Activated CD4-positive, alpha-beta T cell treated with anti-CD3 and anti-CD28 coated beads for 36 hours (primary cell): ENCODE measurements at regions not wholly inside any gene's neighbourhood (a gene's known extent, or its start where the extent isn't known, plus 50 kb on each side); places are given as distances from the start of the nearest gene placed in this dataset.

Experiments
- ATAC-seq: fragments of 200-7000 bp; cut with Tn5 transposase; one replicate; pipeline ENCODE4 v1.10.0; 2021; ENCODE audit warnings: mild to moderate bottlenecking, moderate library complexity
- CTCF ChIA-PET: fragments of 350-600 bp; sonication (Branson Sonifier 250); formaldehyde crosslinking; loops from one replicate; lab custom pipeline; 2021; ENCODE audit warnings: antibody characterized with exemption; lab: Charles Lee
- POLR2A ChIA-PET: fragments of 350-600 bp; sonication (Branson Sonifier 250); formaldehyde crosslinking; loops from one replicate; lab custom pipeline; 2021; ENCODE audit warnings: antibody characterized with exemption, inconsistent platforms; lab: Charles Lee
- DNase-seq: peaks from one replicate; pipeline ENCODE4 v3.0.0-alpha.2; 2020
- H3K27ac Mint-ChIP-seq: one replicate; pipeline ENCODE4 v1.8.0; 2021; ENCODE audit warnings: mixed read lengths
- H3K27me3 Mint-ChIP-seq: one replicate; pipeline ENCODE4 v1.8.0; 2021; ENCODE audit warnings: mixed read lengths
- H3K36me3 Mint-ChIP-seq: one replicate; pipeline ENCODE4 v1.8.0; 2021; ENCODE audit warnings: low read depth, mixed read lengths
- H3K4me1 Mint-ChIP-seq: one replicate; pipeline ENCODE4 v1.8.0; 2021; ENCODE audit warnings: mixed read lengths
- H3K4me3 Mint-ChIP-seq: one replicate; pipeline ENCODE4 v1.8.0; 2021; ENCODE audit warnings: mild to moderate bottlenecking, moderate library complexity, mixed read lengths
- H3K9me3 Mint-ChIP-seq: one replicate; pipeline ENCODE4 v1.8.0; 2021; ENCODE audit warnings: low read depth, mixed read lengths
- intact Hi-C, 2 experiments: fragments of 100-400 bp; cut with DNase I in 1 of 2; cut with micrococcal nuclease in 1 of 2; formaldehyde crosslinking; loops; one replicate each; pipeline versions ENCODE4 v1.14.2 to v1.15.1; 2022 to 2024; cut with DNase I, micrococcal nuclease

GRCh38 chr7:86262781-86263180 lies 380.9 kb upstream of the GRM3 start:
- CTCF ChIA-PET: no interaction called here
- Mint-ChIP-seq H3K36me3 (no peaks in the 10 kb centered on the region), H3K27ac (no peak overlapping the region), H3K27me3 (no peaks in the 10 kb centered on the region), H3K9me3 (peaks cover 15% of the 10 kb centered on the region), H3K4me3 (no peak overlapping the region), H3K4me1 (no peaks in the 10 kb centered on the region)
- no peak for ATAC-seq
- intact Hi-C loops: no loop called here
- no peak for DNase-seq
- POLR2A ChIA-PET: no interaction called here

DNA sequence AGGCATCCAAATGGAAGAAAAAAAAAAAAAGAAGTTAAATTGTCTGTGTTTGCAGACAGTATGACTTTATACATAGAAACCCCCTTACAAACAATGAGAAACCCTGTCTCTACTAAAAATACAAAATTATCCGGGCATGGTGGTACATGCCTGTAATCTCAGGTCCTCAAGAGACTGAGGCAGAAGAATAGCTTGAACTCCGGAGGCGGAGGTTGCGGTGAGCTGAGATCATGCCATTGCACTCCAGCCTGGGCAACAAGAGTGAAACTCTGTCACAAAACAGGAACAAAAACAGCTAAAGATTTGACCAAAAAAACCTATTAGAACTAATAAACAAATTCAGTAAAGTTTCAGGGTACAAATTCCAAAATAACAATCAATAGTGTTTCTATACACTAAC lies 385.8 kb upstream of the GRM3 start:
- CTCF ChIA-PET: no interaction called here
- ATAC-seq (no peak), DNase-seq (no peak)
- POLR2A ChIA-PET: no interaction called here
- intact Hi-C loops: no loop called here
- H3K4me3 Mint-ChIP-seq: no peak overlapping the region
- no peaks in the 10 kb centered on the region for H3K4me1 Mint-ChIP-seq
- H3K27me3 Mint-ChIP-seq: no peaks in the 10 kb centered on the region
- H3K27ac Mint-ChIP-seq: no peak overlapping the region
- peaks cover 16% of the 10 kb centered on the region for H3K9me3 Mint-ChIP-seq
- H3K36me3 Mint-ChIP-seq: no peaks in the 10 kb centered on the region

GRCh38 chr7:86252406-86252805 lies 391.3 kb upstream of the GRM3 start:
- H3K9me3 Mint-ChIP-seq: peaks cover 16% of the 10 kb centered on the region

GRCh38 chr7:86248977-86249376 lies 394.7 kb upstream of the GRM3 start:
- CTCF ChIA-PET: no interaction called here
- POLR2A ChIA-PET: no interaction called here
- Mint-ChIP-seq H3K4me1 (no peaks in the 10 kb centered on the region), H3K27ac (no peak overlapping the region), H3K36me3 (no peaks in the 10 kb centered on the region), H3K9me3 (peaks cover 16% of the 10 kb centered on the region), H3K4me3 (no peak overlapping the region), H3K27me3 (no peaks in the 10 kb centered on the region)
- no peak for ATAC-seq
- intact Hi-C loops: no loop called here
- no peak for DNase-seq

More at GRCh38 chr7:86252406-86252805, 391.3 kb upstream of the GRM3 start:
- Mint-ChIP-seq H3K4me3 (no peak overlapping the region), H3K27me3 (no peaks in the 10 kb centered on the region), H3K36me3 (no peaks in the 10 kb centered on the region), H3K27ac (no peak overlapping the region), H3K4me1 (no peaks in the 10 kb centered on the region)
- intact Hi-C loops: no loop called here
- DNase-seq (no peak), ATAC-seq (no peak)
- ChIA-PET CTCF (no interaction called here), POLR2A (no interaction called here)

DNA sequence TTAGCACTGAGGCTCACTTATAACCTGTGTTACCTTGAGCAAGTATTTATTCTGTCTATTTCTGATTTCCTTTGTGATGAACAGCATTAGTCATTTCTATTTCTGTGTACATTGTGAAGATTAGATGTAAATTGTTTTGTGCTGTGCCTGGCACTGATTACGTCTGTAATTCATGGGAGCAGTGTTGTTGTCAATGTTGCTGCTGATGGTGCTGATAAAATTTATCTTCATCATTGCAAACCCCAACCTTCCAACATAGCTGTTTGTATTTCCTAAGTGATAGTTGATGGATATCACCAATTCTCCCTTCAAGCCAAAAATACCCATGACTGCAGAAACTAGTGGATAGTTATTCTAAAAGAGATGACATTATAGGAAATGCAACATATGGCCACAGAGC lies 400.5 kb upstream of the GRM3 start:
- POLR2A ChIA-PET: no interaction called here
- CTCF ChIA-PET: no interaction called here
- Mint-ChIP-seq H3K4me1 (no peaks in the 10 kb centered on the region), H3K27ac (no peak overlapping the region), H3K27me3 (no peaks in the 10 kb centered on the region), H3K36me3 (no peaks in the 10 kb centered on the region), H3K9me3 (peaks cover 7% of the 10 kb centered on the region), H3K4me3 (no peak overlapping the region)
- ATAC-seq: no peak
- no peak for DNase-seq
- intact Hi-C loops: no loop called here

GRCh38 chr7:86226191-86226590 lies 417.5 kb upstream of the GRM3 start:
- Mint-ChIP-seq H3K27me3 (no peaks in the 10 kb centered on the region), H3K9me3 (peaks cover 35% of the 10 kb centered on the region), H3K36me3 (no peaks in the 10 kb centered on the region), H3K27ac (no peak overlapping the region), H3K4me1 (no peaks in the 10 kb centered on the region), H3K4me3 (no peak overlapping the region)
- no peak for DNase-seq
- ChIA-PET POLR2A (no interaction called here), CTCF (no interaction called here)
- intact Hi-C loops: no loop called here
- no peak for ATAC-seq

DNA sequence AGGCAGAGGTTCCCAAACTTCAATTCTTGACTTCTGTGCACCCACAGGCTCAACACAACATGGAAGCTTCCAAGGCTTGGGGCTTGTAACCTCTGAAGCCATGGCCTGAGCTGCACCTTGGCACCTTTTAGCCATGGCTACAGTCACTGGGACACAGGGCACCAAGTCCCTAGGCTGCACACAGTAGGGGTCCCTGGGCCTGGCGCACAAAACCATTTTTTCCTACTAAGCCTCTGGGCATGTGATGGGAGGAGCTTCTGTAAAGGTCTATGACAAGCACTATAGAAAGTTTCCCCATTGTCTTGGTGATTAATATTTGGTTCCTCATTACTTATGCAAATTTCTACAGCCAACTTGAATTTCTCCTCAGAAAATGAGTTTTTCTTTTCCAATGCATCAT lies 420.9 kb upstream of the GRM3 start:
- ATAC-seq (no peak), DNase-seq (no peak)
- CTCF ChIA-PET: no interaction called here
- Mint-ChIP-seq H3K4me3 (no peak overlapping the region), H3K36me3 (no peaks in the 10 kb centered on the region), H3K27ac (no peak overlapping the region), H3K4me1 (no peaks in the 10 kb centered on the region), H3K27me3 (no peaks in the 10 kb centered on the region), H3K9me3 (peaks cover 20% of the 10 kb centered on the region)
- POLR2A ChIA-PET: no interaction called here
- intact Hi-C loops: no loop called here

GRCh38 chr7:86214734-86215133 lies 429.0 kb upstream of the GRM3 start:
- intact Hi-C loops: no loop called here
- DNase-seq: no peak
- Mint-ChIP-seq H3K27me3 (no peaks in the 10 kb centered on the region), H3K27ac (no peak overlapping the region), H3K4me3 (no peak overlapping the region), H3K36me3 (no peaks in the 10 kb centered on the region), H3K9me3 (peaks cover 2% of the 10 kb centered on the region), H3K4me1 (no peaks in the 10 kb centered on the region)
- ATAC-seq: no peak
- ChIA-PET POLR2A (no interaction called here), CTCF (no interaction called here)

DNA sequence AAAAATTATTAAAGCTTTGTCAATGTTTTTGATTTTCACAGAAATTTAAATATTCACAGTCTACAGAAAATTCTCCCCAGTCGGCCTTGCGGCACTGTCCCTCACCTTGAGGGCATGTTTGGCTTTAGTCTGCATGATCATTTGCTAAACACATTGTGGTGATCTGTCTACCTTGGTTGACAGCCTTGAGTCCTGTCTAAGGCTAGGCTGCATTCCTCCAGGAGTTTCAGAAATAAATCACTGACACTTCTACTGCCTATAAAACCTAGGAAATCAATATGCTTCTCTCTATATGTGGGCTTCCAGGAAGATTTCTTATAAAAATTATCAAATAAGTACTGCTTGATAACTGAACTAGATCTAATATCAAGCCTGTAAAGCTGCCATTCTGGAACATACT lies 430.7 kb upstream of the GRM3 start:
- no peaks in the 10 kb centered on the region for H3K27me3 Mint-ChIP-seq
- POLR2A ChIA-PET: no interaction called here
- H3K4me1 Mint-ChIP-seq: no peaks in the 10 kb centered on the region

DNA sequence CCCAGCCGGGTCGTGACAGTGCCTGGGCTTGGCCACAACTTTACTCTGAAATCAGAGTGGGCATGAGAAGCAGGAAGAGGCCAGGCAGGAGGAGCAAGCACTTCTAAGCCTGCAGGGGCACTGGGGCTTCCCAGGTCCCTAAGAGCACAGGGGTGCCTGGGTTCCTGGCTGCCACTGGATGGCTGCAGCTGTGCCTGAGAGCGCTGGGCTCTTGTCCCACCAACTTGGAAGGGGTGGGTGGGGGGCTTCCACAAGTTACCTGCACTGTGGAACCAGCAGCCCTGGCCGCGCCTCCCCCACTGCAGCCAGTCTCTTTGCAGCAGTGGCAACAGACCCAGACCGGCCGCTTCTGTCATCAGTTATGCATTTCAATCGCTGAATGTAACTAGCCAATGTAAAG lies 434.7 kb upstream of the GRM3 start:
- POLR2A ChIA-PET: no interaction called here
- intact Hi-C loops: no loop called here
- no peak overlapping the region for H3K4me3 Mint-ChIP-seq
- no peak for ATAC-seq
- no peaks in the 10 kb centered on the region for H3K36me3 Mint-ChIP-seq
- peaks cover 5% of the 10 kb centered on the region for H3K9me3 Mint-ChIP-seq
- H3K27me3 Mint-ChIP-seq: no peaks in the 10 kb centered on the region
- DNase-seq: no peak
- no peak overlapping the region for H3K27ac Mint-ChIP-seq
- CTCF ChIA-PET: no interaction called here
- H3K4me1 Mint-ChIP-seq: no peaks in the 10 kb centered on the region

More for the DNA sequence above, 430.7 kb upstream of the GRM3 start:
- H3K27ac Mint-ChIP-seq: no peak overlapping the region
- CTCF ChIA-PET: no interaction called here
- peaks cover 2% of the 10 kb centered on the region for H3K9me3 Mint-ChIP-seq
- H3K36me3 Mint-ChIP-seq: no peaks in the 10 kb centered on the region
- intact Hi-C loops: no loop called here
- ATAC-seq (no peak), DNase-seq (no peak)
- no peak overlapping the region for H3K4me3 Mint-ChIP-seq

DNA sequence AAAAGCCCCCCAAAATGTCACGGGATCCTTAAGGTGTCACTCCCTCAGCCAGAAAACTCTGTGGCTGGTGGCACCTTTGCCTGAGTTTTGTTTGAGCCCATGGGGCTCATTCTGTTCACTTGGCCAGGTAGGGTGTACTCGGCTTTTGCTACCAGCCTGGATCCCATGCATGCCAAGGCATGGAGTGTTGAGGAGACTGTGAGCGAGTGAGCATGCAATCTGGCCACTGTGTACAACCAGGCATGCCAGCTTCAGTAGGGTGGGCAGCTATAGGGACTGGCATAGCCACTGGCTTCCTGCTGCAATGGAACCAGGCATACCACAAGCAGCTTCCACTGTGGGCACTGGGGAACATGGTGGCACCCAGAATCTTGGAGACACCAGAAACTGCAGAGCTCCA lies 436.0 kb upstream of the GRM3 start:
- Mint-ChIP-seq H3K27ac (no peak overlapping the region), H3K4me3 (no peak overlapping the region), H3K9me3 (peaks cover 7% of the 10 kb centered on the region), H3K27me3 (no peaks in the 10 kb centered on the region), H3K36me3 (no peaks in the 10 kb centered on the region), H3K4me1 (no peaks in the 10 kb centered on the region)
- no peak for ATAC-seq
- DNase-seq: no peak
- intact Hi-C loops: no loop called here
- ChIA-PET POLR2A (interaction anchor here (0.6 kb wide), 1 partner anchor 94 kb away, joined by 6 read pairs; no protein-coding TSS in a partner anchor), CTCF (interaction anchor here (0.7 kb wide), 1 partner anchor 280 kb away, joined by 3 read pairs; no protein-coding TSS in a partner anchor)

- no peaks in the 10 kb centered on the region for H3K4me1 Mint-ChIP-seq
- ATAC-seq (no peak), DNase-seq (no peak)
- no peak overlapping the region for H3K27ac Mint-ChIP-seq
- ChIA-PET CTCF (no interaction called here), POLR2A (no interaction called here)
- intact Hi-C loops: no loop called here
- H3K9me3 Mint-ChIP-seq: peaks cover 7% of the 10 kb centered on the region
- no peak overlapping the region for H3K4me3 Mint-ChIP-seq
- H3K27me3 Mint-ChIP-seq: no peaks in the 10 kb centered on the region
- no peaks in the 10 kb centered on the region for H3K36me3 Mint-ChIP-seq
Observed at GRCh38 chr7:86202833-86203232, 440.9 kb upstream of the GRM3 start.

GRCh38 chr7:86201767-86202166 lies 441.9 kb upstream of the GRM3 start:
- POLR2A ChIA-PET: no interaction called here
- Mint-ChIP-seq H3K27ac (no peak overlapping the region), H3K4me3 (no peak overlapping the region), H3K4me1 (no peaks in the 10 kb centered on the region), H3K9me3 (peaks cover 7% of the 10 kb centered on the region), H3K27me3 (no peaks in the 10 kb centered on the region), H3K36me3 (no peaks in the 10 kb centered on the region)
- DNase-seq (no peak), ATAC-seq (no peak)
- intact Hi-C loops: no loop called here
- CTCF ChIA-PET: interaction anchor here (0.7 kb wide), 1 partner anchor 27 kb away, joined by 4 read pairs; no protein-coding TSS in a partner anchor
